PFSK-1 (cell line): ENCODE measurements at regions not wholly inside any gene's neighbourhood (a gene's known extent, or its start where the extent isn't known, plus 50 kb on each side); places are given as distances from the start of the nearest gene placed in this dataset.

Experiments
- FOXP2 ChIP-seq: optimal IDR thresholded peaks from 2 replicates; pipeline ENCODE3; 2011; ENCODE audit warnings: borderline replicate concordance, control low read depth, inconsistent platforms; ENCODE audit not compliant: insufficient read depth; ENCODE audit errors: extremely low read length, extremely low read depth
- POLR2AphosphoS5 ChIP-seq: IDR thresholded peaks from 2 replicates; pipeline ENCODE4 v1.6.1; 2012; ENCODE audit warnings: low read depth, mild to moderate bottlenecking, control low read depth, low read length, moderate library complexity
- SIN3A ChIP-seq: IDR thresholded peaks from 2 replicates; pipeline ENCODE4 v1.6.1; 2012; ENCODE audit warnings: mild to moderate bottlenecking, low read length, moderate library complexity, borderline replicate concordance; ENCODE audit not compliant: insufficient read depth
- TAF1 ChIP-seq: IDR thresholded peaks from 2 replicates; pipeline ENCODE4 v1.6.1; 2012; ENCODE audit warnings: low read length, control low read depth, borderline replicate concordance; ENCODE audit not compliant: insufficient read depth
- TF ChIP-seq, protein P1 (sequence below), 2 experiments: IDR thresholded peaks; 2 replicates each; pipeline versions ENCODE4 v1.6.1 to v1.8.0; 2011 to 2012; ENCODE audit warnings: low read depth in 2 of 2, low read length in 2 of 2, control low read depth in 1 of 2, inconsistent platforms in 1 of 2, mild to moderate bottlenecking in 1 of 2, moderate library complexity in 1 of 2; ENCODE audit not compliant: insufficient read depth in 1 of 2

DNA sequence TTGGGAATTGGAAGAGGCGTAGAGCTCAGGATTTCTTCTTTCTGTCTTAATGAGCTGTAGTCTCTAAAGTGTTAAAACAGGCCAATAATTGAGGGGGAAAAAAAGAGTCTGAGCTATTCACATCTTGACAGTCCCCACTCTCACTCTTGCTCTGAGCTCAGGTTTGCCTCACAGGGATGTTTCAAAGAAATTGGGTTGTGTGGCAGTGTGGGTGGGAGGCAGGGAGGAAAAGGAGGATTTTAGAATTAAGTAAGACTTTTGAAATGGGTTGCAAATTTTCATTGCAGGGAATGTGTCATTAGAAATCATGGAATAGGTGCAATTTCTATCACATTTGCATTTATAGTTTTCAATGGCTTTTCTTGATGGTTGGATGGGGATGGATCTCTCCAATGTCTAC lies 338.8 kb upstream of the KIRREL3 start:
- no peak for TF ChIP-seq SIN3A
- TF ChIP-seq, protein P1, sequence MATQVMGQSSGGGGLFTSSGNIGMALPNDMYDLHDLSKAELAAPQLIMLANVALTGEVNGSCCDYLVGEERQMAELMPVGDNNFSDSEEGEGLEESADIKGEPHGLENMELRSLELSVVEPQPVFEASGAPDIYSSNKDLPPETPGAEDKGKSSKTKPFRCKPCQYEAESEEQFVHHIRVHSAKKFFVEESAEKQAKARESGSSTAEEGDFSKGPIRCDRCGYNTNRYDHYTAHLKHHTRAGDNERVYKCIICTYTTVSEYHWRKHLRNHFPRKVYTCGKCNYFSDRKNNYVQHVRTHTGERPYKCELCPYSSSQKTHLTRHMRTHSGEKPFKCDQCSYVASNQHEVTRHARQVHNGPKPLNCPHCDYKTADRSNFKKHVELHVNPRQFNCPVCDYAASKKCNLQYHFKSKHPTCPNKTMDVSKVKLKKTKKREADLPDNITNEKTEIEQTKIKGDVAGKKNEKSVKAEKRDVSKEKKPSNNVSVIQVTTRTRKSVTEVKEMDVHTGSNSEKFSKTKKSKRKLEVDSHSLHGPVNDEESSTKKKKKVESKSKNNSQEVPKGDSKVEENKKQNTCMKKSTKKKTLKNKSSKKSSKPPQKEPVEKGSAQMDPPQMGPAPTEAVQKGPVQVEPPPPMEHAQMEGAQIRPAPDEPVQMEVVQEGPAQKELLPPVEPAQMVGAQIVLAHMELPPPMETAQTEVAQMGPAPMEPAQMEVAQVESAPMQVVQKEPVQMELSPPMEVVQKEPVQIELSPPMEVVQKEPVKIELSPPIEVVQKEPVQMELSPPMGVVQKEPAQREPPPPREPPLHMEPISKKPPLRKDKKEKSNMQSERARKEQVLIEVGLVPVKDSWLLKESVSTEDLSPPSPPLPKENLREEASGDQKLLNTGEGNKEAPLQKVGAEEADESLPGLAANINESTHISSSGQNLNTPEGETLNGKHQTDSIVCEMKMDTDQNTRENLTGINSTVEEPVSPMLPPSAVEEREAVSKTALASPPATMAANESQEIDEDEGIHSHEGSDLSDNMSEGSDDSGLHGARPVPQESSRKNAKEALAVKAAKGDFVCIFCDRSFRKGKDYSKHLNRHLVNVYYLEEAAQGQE (IDR thresholded peaks at IDR 0.05; ENCODE audit: insufficient read depth in 1 of 2, low read depth in 2 of 2, low read length in 2 of 2): no peak
- no peak for TF ChIP-seq TAF1
- no peak for TF ChIP-seq POLR2AphosphoS5
- no peak for TF ChIP-seq FOXP2

DNA sequence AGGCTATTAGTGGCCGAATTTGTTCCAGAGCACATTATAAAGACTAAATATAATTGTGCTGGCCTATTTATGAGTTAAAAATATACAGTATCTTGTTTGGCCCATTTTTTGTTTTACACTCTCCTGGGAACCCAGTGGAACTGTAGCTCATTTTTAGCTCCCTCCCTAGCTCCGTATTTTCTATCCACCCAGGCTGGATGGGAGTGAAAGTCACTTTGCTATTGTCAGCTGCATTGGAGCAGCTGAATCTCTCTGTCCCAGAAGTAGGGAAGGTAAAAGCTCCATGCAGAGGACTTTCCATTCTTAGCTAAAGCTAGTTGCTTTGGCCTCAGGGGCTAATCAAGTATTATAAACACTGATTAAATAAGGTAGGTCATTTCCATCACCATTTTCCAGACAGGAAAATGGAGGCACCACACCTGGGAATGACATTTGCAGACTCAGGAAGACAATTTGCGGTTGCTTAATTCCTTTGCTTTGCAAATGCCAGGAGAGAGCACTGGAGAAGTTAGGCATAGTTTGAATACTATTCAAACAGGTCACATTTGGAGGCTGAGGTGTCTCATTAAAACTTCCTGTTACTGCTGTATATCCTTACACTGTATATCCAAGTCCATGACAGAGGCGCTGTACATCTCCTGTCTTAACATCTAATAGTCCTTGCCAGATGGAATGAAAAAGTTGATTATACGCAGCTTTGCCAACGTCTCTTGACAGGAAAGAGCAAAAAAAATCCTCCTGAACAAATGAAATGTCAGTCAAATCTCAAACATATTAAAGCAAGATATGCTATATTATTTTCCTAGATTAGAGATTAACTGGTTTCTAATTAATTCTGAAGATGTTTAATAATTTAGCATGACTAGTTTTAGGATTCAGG lies 338.1 kb upstream of the KIRREL3 start:
- no peak for TF ChIP-seq POLR2AphosphoS5
- TF ChIP-seq FOXP2: no peak
- TF ChIP-seq TAF1: no peak
- TF ChIP-seq, protein P1 (IDR thresholded peaks at IDR 0.05; ENCODE audit: insufficient read depth in 1 of 2, low read depth in 2 of 2, low read length in 2 of 2): no peak
- TF ChIP-seq SIN3A: no peak

DNA sequence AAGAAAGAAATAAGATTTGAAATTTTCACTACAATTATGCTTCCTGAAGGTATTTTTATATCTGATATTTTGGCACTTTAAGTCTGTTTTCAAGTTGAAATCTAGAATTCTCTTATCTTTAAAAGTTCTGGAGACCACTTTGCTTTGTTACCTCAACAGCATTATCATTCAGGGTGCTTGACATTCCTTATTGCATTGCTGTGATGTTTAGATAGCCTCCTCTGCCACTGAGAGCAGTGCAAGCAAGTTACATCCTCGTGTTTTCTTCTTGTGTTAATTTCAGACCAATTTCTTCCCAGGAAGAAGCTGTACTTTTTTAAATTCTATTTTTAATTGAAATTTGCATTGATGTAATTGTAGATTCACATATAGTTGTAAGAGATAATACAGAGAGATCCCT lies 333.9 kb upstream of the KIRREL3 start:
- TF ChIP-seq SIN3A: no peak
- TF ChIP-seq, protein P1 (IDR thresholded peaks at IDR 0.05; ENCODE audit: insufficient read depth in 1 of 2, low read depth in 2 of 2, low read length in 2 of 2): no peak
- TF ChIP-seq TAF1: no peak
- no peak for TF ChIP-seq POLR2AphosphoS5
- TF ChIP-seq FOXP2: no peak

GRCh38 chr11:127332896-127333295 lies 332.3 kb upstream of the KIRREL3 start:
- TF ChIP-seq, protein P1 (IDR thresholded peaks at IDR 0.05; ENCODE audit: insufficient read depth in 1 of 2, low read depth in 2 of 2, low read length in 2 of 2): no peak
- no peak for TF ChIP-seq TAF1
- TF ChIP-seq FOXP2: no peak
- no peak for TF ChIP-seq SIN3A
